H1 (cell line): ENCODE measurements at regions not wholly inside any gene's neighbourhood (a gene's known extent, or its start where the extent isn't known, plus 50 kb on each side); places are given as distances from the start of the nearest gene placed in this dataset.

Source experiments
- BACH1 ChIP-seq: IDR thresholded peaks from 2 replicates; pipeline ENCODE4 v1.6.1; 2012; ENCODE audit warnings: low read length, improper control_type of control experiment
- BCL11A ChIP-seq, 2 experiments: IDR thresholded peaks; one replicate each; pipeline ENCODE4 v1.6.1; 2011; ENCODE audit warnings: low read depth in 2 of 2, low read length in 2 of 2, mild to moderate bottlenecking in 2 of 2
- POLR2A ChIP-seq, 2 experiments: IDR thresholded peaks; 1 replicate in 1 of 2; 2 replicates in 1 of 2; pipeline ENCODE4 v1.6.1; 2011; ENCODE audit warnings: low read depth in 2 of 2, low read length in 2 of 2, mild to moderate bottlenecking in 2 of 2; ENCODE audit errors: control extremely low read depth in 1 of 2
- RAD21 ChIP-seq, 2 experiments: IDR thresholded peaks in 1 of 2; conservative IDR thresholded peaks in 1 of 2; 2 replicates each; pipeline ENCODE4 v1.6.1; 2011; ENCODE audit warnings: low read depth in 2 of 2, low read length in 2 of 2, improper control_type of control experiment in 1 of 2, inconsistent platforms in 1 of 2, mild to moderate bottlenecking in 1 of 2, moderate library complexity in 1 of 2
- SP2 ChIP-seq: IDR thresholded peaks from 2 replicates; pipeline ENCODE4 v1.6.1; 2012; ENCODE audit warnings: mild to moderate bottlenecking, low read length, inconsistent platforms
- TAF1 ChIP-seq: IDR thresholded peaks from 2 replicates; pipeline ENCODE4 v1.6.1; 2011; ENCODE audit warnings: mild to moderate bottlenecking, low read depth, low read length
- YY1 ChIP-seq: IDR thresholded peaks from 2 replicates; pipeline ENCODE4 v1.6.1; 2011; ENCODE audit warnings: low read depth, mild to moderate bottlenecking, low read length

DNA sequence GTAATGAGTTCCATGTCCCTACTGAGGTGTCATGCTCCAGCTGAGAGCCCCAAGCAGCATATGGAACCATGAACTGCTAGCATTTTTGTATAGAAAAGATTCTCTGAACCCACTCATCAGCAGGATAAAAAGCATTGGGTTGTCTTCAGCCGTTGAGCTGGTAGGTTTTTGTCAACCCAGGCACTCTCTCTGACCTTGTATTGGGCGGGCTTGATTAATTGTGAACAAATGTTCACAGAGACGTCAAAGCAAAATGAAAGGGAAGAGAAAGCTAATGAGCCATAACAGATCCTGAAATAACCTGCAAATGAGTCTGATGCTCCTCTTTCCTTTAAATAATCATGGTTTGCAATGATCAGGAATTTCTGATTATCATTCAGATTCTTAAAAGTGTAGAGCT lies 924.7 kb upstream of the CELF2 start:
- TF ChIP-seq BACH1 (no peak), BCL11A (IDR thresholded peaks at IDR 0.05; ENCODE audit: low read depth in 2 of 2, low read length in 2 of 2) (no peak), YY1 (no peak), TAF1 (no peak), SP2 (no peak), POLR2A (IDR thresholded peaks at IDR 0.05; ENCODE audit: control extremely low read depth in 1 of 2, low read depth in 2 of 2, low read length in 2 of 2) (no peak), RAD21 (IDR thresholded peaks at IDR 0.05 in 1 of 2, conservative IDR thresholded peaks at IDR 0.05 in 1 of 2; ENCODE audit: low read depth in 2 of 2, low read length in 2 of 2) (no peak)
